Neural cell (in vitro differentiated cells): ENCODE measurements at regions not wholly inside any gene's neighbourhood (a gene's known extent, or its start where the extent isn't known, plus 50 kb on each side); places are given as distances from the start of the nearest gene placed in this dataset.

Source experiments
- H2AFZ ChIP-seq: fragments of 200-600, 300-800 bp; sonication (generic), shearing (Covaris generic); 2 replicates; pipeline ENCODE4 v1.6.0; 2014; ENCODE audit warnings: low read depth, mild to moderate bottlenecking, antibody characterized with exemption, low read length, moderate library complexity
- H3F3A ChIP-seq: fragments of 200-600 bp; shearing (Covaris generic); 2 replicates; pipeline ENCODE4 v1.6.1; 2016; ENCODE audit warnings: mild to moderate bottlenecking, moderate library complexity, mixed read lengths, antibody characterized with exemption, low read length; ENCODE audit not compliant: insufficient read depth, poor library complexity, severe bottlenecking
- H3K27ac ChIP-seq: fragments of 200-600, 300-800 bp; sonication (generic), shearing (Covaris generic); 2 replicates; pipeline ENCODE4 v1.5.1; 2014; ENCODE audit warnings: mild to moderate bottlenecking, low read length, moderate library complexity
- H3K27me3 ChIP-seq: fragments of 300-800, 200-600 bp; sonication (generic), shearing (Covaris generic); 2 replicates; pipeline ENCODE4 v1.6.0; 2014; ENCODE audit warnings: mild to moderate bottlenecking, low read depth, low read length, moderate library complexity; ENCODE audit not compliant: insufficient read depth
- H3K36me3 ChIP-seq: fragments of 300-800, 200-600 bp; sonication (generic), shearing (Covaris generic); 2 replicates; pipeline ENCODE4 v1.5.1; 2014; ENCODE audit warnings: mild to moderate bottlenecking, antibody characterized with exemption, low read length, moderate library complexity; ENCODE audit not compliant: insufficient read depth
- H3K4me2 ChIP-seq: fragments of 300-800, 200-600 bp; sonication (generic), shearing (Covaris generic); 2 replicates; pipeline ENCODE4 v1.6.0; 2014; ENCODE audit warnings: mild to moderate bottlenecking, low read length
- H3K4me3 ChIP-seq: fragments of 300-800, 200-600 bp; sonication (generic), shearing (Covaris generic); 2 replicates; pipeline ENCODE4 v1.5.1; 2014; ENCODE audit warnings: mild to moderate bottlenecking, low read length, moderate library complexity
- H3K79me2 ChIP-seq: fragments of 200-600 bp; shearing (Covaris generic); replicated peaks from 2 replicates; pipeline ENCODE4 v1.6.0; 2014; ENCODE audit warnings: mild to moderate bottlenecking, low read length, moderate library complexity; ENCODE audit not compliant: insufficient read depth
- H3K9ac ChIP-seq: fragments of 300-800, 200-600 bp; sonication (generic), shearing (Covaris generic); 2 replicates; pipeline ENCODE4 v1.6.1; 2016; ENCODE audit warnings: mild to moderate bottlenecking, low read length, mixed read lengths
- H3K9me2 ChIP-seq: fragments of 200-600 bp; shearing (Covaris generic); 2 replicates; pipeline ENCODE4 v1.6.1; 2016; ENCODE audit warnings: mild to moderate bottlenecking, low read length, mixed read lengths; ENCODE audit not compliant: insufficient read depth
- H3K9me3 ChIP-seq: fragments of 200-600, 300-800 bp; sonication (generic), shearing (Covaris generic); 2 replicates; pipeline ENCODE4 v1.6.1; 2016; ENCODE audit warnings: mild to moderate bottlenecking, mixed run types, low read length, moderate library complexity, mixed read lengths
- H4K20me1 ChIP-seq: fragments of 200-600 bp; shearing (Covaris generic); 2 replicates; pipeline ENCODE4 v1.6.1; 2016; ENCODE audit warnings: mild to moderate bottlenecking, mixed run types; ENCODE audit not compliant: insufficient read depth
- EP300 ChIP-seq: fragments of 450-650 bp; conservative IDR thresholded peaks from 2 replicates; pipeline ENCODE4 v1.6.1; 2014; ENCODE audit warnings: antibody characterized with exemption, mild to moderate bottlenecking, moderate library complexity; ENCODE audit not compliant: poor library complexity, severe bottlenecking
- EZH2 ChIP-seq: fragments of 200-600, 300-800 bp; shearing (Covaris generic), sonication (generic); IDR thresholded peaks from 2 replicates; pipeline ENCODE4 v1.6.1; 2014; ENCODE audit warnings: antibody characterized with exemption, low read length, borderline replicate concordance, mild to moderate bottlenecking; ENCODE audit not compliant: insufficient read depth, poor library complexity, severe bottlenecking
- MXI1 ChIP-seq: fragments of 450-650 bp; conservative IDR thresholded peaks from 2 replicates; pipeline ENCODE4 v1.6.1; 2014; ENCODE audit warnings: antibody characterized with exemption, mild to moderate bottlenecking; ENCODE audit not compliant: poor library complexity, severe bottlenecking
- POLR2AphosphoS5 ChIP-seq: IDR thresholded peaks from 2 replicates; pipeline ENCODE4 v1.6.1; 2012
- RAD21 ChIP-seq: fragments of 450-650 bp; conservative IDR thresholded peaks from 2 replicates; pipeline ENCODE4 v1.6.1; 2014; ENCODE audit warnings: antibody characterized with exemption, mild to moderate bottlenecking, moderate library complexity
- SMC3 ChIP-seq: fragments of 450-650 bp; conservative IDR thresholded peaks from 2 replicates; pipeline ENCODE4 v1.6.1; 2014; ENCODE audit warnings: antibody characterized with exemption, mild to moderate bottlenecking, moderate library complexity; ENCODE audit not compliant: poor library complexity
- TAF1 ChIP-seq: IDR thresholded peaks from 2 replicates; pipeline ENCODE4 v1.6.1; 2012; ENCODE audit warnings: low read depth
- TF ChIP-seq, protein P1 (sequence below): IDR thresholded peaks from 2 replicates; pipeline ENCODE4 v1.6.1; 2012; ENCODE audit warnings: borderline replicate concordance
- TF ChIP-seq, protein P2 (sequence below): fragments of 450-650 bp; IDR thresholded peaks from 2 replicates; pipeline ENCODE4 v1.5.1; 2014; ENCODE audit warnings: antibody characterized with exemption, mild to moderate bottlenecking, moderate library complexity; ENCODE audit not compliant: poor library complexity, severe bottlenecking

DNA sequence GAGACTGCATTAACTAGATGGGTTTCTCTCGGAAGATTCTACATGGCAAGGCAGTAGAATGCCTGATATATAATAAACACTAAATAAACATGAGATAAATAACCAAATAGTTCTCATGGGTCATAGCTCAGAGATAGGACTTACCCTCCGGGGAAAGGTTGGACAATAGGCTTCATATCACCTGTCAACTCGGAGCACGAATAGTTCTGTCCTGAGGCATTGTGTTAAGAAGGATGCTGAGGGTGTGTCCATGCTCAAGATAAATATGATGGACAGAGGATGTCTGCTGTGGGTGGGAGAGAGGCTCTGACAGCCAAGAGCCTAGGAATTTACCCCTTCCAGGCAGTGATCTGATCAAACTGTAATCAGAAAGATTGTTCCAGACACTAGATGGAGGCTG is 474.0 kb downstream of the MIAT start:
- Histone ChIP-seq H2AFZ (no peak overlapping the region), H3K27ac (no peak overlapping the region), H3K27me3 (no peaks in the 10 kb centered on the region), H4K20me1 (no peaks in the 10 kb centered on the region), H3K9ac (no peak overlapping the region), H3K9me2 (no peaks in the 10 kb centered on the region), H3K4me3 (no peak overlapping the region), H3K36me3 (no peaks in the 10 kb centered on the region), H3K79me2 (no peaks in the 10 kb centered on the region), H3F3A (no peaks in the 10 kb centered on the region), H3K9me3 (no peaks in the 10 kb centered on the region), H3K4me2 (no peak overlapping the region)
- TF ChIP-seq MXI1 (no peak), SMC3 (no peak), EZH2 (no peak), RAD21 (no peak), EP300 (no peak), POLR2AphosphoS5 (no peak), TAF1 (no peak)
- TF ChIP-seq, protein P1, sequence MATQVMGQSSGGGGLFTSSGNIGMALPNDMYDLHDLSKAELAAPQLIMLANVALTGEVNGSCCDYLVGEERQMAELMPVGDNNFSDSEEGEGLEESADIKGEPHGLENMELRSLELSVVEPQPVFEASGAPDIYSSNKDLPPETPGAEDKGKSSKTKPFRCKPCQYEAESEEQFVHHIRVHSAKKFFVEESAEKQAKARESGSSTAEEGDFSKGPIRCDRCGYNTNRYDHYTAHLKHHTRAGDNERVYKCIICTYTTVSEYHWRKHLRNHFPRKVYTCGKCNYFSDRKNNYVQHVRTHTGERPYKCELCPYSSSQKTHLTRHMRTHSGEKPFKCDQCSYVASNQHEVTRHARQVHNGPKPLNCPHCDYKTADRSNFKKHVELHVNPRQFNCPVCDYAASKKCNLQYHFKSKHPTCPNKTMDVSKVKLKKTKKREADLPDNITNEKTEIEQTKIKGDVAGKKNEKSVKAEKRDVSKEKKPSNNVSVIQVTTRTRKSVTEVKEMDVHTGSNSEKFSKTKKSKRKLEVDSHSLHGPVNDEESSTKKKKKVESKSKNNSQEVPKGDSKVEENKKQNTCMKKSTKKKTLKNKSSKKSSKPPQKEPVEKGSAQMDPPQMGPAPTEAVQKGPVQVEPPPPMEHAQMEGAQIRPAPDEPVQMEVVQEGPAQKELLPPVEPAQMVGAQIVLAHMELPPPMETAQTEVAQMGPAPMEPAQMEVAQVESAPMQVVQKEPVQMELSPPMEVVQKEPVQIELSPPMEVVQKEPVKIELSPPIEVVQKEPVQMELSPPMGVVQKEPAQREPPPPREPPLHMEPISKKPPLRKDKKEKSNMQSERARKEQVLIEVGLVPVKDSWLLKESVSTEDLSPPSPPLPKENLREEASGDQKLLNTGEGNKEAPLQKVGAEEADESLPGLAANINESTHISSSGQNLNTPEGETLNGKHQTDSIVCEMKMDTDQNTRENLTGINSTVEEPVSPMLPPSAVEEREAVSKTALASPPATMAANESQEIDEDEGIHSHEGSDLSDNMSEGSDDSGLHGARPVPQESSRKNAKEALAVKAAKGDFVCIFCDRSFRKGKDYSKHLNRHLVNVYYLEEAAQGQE: no peak
- TF ChIP-seq, protein P2, sequence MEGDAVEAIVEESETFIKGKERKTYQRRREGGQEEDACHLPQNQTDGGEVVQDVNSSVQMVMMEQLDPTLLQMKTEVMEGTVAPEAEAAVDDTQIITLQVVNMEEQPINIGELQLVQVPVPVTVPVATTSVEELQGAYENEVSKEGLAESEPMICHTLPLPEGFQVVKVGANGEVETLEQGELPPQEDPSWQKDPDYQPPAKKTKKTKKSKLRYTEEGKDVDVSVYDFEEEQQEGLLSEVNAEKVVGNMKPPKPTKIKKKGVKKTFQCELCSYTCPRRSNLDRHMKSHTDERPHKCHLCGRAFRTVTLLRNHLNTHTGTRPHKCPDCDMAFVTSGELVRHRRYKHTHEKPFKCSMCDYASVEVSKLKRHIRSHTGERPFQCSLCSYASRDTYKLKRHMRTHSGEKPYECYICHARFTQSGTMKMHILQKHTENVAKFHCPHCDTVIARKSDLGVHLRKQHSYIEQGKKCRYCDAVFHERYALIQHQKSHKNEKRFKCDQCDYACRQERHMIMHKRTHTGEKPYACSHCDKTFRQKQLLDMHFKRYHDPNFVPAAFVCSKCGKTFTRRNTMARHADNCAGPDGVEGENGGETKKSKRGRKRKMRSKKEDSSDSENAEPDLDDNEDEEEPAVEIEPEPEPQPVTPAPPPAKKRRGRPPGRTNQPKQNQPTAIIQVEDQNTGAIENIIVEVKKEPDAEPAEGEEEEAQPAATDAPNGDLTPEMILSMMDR: no peak

GRCh38 chr22:27132400-27132799 is 475.0 kb downstream of the MIAT start:
- H3K9ac ChIP-seq: no peak overlapping the region
- H4K20me1 ChIP-seq: no peaks in the 10 kb centered on the region
- H2AFZ ChIP-seq: no peak overlapping the region
- H3K27ac ChIP-seq: no peak overlapping the region
- no peaks in the 10 kb centered on the region for H3K79me2 ChIP-seq
- no peaks in the 10 kb centered on the region for H3F3A ChIP-seq
- H3K36me3 ChIP-seq: no peaks in the 10 kb centered on the region
- no peaks in the 10 kb centered on the region for H3K27me3 ChIP-seq
- H3K9me2 ChIP-seq: no peaks in the 10 kb centered on the region
- H3K4me3 ChIP-seq: no peak overlapping the region
- H3K4me2 ChIP-seq: no peak overlapping the region
- TF ChIP-seq TAF1: no peak
- TF ChIP-seq EZH2: no peak
- no peak for TF ChIP-seq MXI1
- no peaks in the 10 kb centered on the region for H3K9me3 ChIP-seq

DNA sequence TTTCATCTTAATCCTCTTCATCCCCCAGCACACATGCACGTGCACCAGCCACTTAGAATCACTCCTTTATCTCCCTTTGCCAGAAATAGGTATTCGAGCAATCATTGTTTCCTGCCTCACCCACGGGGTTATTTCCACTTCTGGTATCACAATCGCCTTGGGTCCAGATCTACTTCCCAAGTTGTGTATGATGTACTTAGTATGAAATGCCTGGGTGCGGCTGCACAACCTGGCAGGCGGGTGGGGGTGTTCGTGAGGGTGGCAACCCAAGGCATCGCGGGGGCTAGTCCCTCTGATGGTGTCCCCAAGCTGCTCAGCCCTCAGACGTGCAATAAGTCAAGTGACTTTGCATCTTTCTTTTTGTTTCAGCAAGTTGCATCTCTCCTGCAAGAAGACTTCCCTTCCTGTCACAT is 475.6 kb downstream of the MIAT start:
- Histone ChIP-seq H3F3A (no peaks in the 10 kb centered on the region), H3K4me2 (no peak overlapping the region), H3K36me3 (no peaks in the 10 kb centered on the region), H4K20me1 (no peaks in the 10 kb centered on the region), H3K9me3 (no peaks in the 10 kb centered on the region), H3K9ac (no peak overlapping the region), H3K27ac (no peak overlapping the region), H3K9me2 (no peaks in the 10 kb centered on the region), H3K79me2 (no peaks in the 10 kb centered on the region), H2AFZ (no peak overlapping the region), H3K4me3 (no peak overlapping the region), H3K27me3 (no peaks in the 10 kb centered on the region)
- no peak for TF ChIP-seq SMC3
- TF ChIP-seq, protein P1: no peak
- TF ChIP-seq EZH2: no peak
- TF ChIP-seq, protein P2: no peak
- TF ChIP-seq RAD21: no peak
- no peak for TF ChIP-seq TAF1
- TF ChIP-seq EP300: no peak
- TF ChIP-seq MXI1: no peak
- TF ChIP-seq POLR2AphosphoS5: no peak
